RPMI8226 (cell line): ENCODE measurements at regions not wholly inside any gene's neighbourhood (a gene's known extent, or its start where the extent isn't known, plus 50 kb on each side); places are given as distances from the start of the nearest gene placed in this dataset.
"Not testable (repeated sequence)": the region's sequence is repeated elsewhere in the genome, so short reads cannot be mapped to it uniquely, and the experiment has no call there.

Source experiments
- DNase-seq: peaks from one replicate; pipeline ENCODE4 v3.0.0-alpha.2; 2015

DNA sequence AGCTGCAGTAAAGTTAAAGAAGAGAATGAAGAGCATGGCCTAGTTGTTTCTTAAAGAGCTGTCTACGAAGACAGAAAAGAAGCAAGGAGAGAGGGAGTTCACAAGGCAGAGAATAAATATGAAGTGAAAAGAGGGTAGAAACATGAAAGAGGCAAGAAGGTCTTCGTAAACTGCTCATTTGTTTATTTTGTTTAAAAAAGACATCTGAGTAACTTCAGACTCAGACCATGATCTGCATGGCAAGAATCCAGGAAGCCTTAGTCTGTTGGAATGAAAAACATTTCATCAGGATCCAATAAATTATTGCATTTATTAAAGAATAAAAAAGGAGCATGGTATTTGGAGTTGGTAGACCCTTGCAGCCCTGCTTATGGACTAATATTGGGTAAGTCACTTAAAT is 151.1 kb downstream of the SEM1 start:
- no peak for DNase-seq

GRCh38 chr7:96558093-96558492 is 151.6 kb downstream of the SEM1 start:
- no peak for DNase-seq

GRCh38 chr7:96557598-96557997 is 152.0 kb downstream of the SEM1 start:
- DNase-seq = not testable (repeated sequence)

DNA sequence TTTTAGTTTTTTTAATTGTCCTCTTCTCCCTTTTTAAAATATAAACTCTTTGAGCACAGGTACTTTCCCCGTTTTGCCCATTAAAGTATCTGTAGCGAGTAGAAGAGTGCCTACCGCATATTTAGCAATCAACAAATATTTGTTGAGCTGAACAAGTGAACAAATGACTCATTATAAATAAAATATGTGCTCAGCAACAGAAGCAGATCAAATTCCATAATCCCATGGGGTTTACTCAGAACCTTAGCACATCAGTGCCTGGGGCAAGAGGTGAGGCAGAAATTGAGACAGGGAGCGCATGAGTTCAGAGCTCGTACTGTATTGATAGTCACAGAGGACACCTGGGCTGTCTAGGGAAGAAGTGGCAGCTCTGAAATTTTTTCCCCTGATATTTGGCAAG is 161.0 kb downstream of the SEM1 start:
- DNase-seq = no peak

DNA sequence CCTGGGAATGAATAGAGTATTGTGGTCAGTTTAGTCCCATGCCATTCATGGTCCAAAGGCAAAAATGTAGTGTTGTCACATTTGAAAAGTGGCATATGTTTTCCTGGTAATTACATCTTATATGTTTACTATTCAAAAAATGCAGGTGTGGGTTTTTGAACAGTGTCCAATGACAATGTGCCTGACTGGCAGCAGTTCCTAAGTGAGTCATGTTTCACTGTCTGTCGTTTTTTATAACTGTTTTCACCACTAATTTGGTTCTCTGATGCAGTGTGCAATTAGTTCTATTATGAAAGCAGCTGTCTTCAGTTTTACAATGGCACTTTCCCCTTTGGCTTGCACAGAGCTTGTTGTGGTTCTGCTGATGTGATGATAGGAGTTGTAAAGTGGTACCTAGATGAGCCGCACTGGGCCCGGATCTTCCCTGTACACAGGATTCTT is 162.3 kb downstream of the SEM1 start:
- no peak for DNase-seq

- no peak for DNase-seq
These were observed 163.2 kb downstream of the SEM1 start for GRCh38 chr7:96546426-96546825.

- DNase-seq = no peak
These were observed 170.2 kb downstream of the SEM1 start for GRCh38 chr7:96539471-96539870.

DNA sequence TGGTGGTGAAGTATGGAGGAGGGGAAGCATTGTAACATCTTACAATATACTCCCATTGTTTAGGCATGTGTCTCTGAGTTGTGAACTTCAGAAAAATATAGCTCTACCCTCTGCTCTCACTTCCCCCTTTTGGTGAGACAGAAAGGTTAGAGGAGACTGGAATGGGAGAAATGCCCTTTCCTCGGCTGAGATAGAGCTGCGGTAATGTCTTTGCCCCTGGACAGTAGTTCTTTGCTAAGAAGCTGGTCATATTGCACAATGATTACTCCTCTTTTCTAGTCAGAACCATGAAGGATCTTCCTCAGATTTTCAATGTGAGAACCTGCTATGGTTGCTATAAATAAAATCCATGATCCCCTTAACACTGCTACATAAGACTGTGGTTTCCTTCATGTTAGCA is 171.0 kb downstream of the SEM1 start:
- no peak for DNase-seq

DNA sequence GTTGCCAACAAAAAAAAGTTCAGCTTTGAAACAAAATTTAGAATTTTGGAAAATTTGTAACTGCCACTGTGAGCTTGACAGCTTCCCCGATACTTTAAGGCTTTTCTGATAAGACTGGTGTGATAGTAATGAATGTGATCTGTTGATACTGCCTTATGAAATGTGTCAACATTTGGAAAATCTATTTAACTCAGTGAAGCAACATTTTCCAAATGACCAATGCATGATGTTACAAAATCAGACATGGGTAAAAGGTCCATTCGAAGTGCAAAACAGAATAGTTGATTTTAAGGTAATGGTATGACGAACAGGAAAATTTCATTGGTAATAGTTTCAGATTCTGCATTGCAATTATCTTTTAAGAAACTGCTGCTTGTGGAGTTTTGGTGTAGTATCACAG is 175.4 kb downstream of the SEM1 start:
- no peak for DNase-seq

DNA sequence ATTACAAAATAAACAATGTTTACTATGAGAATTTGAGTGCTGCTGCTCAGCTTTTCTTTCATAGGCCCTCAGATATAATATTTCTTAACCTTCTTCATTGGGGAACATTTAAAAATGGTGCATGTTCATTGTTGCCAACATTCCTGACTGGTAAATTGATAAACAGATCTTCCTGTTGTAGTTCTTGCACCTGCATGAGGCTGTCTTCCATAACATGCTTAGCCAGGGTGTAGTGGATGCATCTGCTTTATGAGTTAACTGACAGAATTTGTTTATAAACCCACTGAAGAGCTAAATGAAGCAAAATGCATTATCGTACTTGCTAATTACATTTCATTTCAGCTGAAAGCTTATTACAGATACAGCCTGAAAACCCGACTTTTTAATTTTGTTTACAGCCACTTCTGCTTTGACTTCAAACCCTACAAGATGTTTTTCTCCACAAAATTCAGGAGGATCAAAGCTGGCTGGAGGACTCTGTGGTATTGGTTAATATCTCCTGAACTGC is 177.2 kb downstream of the SEM1 start:
- no peak for DNase-seq

DNA sequence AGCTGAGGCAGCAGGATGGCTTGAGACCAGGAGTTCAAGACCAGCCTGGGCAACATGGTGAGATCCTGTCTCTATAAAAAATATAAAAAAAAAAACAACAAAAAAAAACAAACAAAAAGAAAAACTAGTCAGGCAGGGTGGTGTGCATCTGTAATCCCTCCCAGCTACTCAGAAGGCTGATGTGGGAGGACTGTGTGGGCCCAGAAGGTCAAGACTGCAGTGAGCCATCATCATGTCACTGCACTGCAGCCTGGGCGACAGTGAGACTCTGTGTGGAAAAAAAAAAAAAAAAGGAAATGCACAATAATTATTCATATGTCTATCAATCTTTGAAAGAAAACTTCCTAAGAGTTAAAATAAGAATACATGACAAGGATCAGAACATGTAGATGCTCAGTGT is 178.3 kb downstream of the SEM1 start:
- DNase-seq = no peak

DNA sequence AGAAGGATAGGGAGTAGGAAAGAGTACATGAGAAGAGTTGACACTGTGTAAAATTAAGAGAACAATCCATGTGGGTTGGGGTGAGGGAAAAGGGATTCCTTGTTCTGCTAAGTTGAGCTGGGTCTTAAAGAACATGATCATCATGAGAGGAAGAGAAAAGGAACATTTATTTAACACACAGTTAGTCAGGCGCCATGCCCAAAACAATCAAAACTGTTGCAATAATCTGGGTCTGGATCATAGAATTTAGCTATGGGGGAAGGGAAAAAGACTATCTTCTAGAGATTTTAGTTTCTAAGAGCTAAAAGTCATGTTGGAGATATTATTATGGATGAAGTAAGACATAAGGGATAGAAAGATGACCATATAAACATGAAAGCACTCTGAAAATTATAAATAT is 178.9 kb downstream of the SEM1 start:
- no peak for DNase-seq

DNA sequence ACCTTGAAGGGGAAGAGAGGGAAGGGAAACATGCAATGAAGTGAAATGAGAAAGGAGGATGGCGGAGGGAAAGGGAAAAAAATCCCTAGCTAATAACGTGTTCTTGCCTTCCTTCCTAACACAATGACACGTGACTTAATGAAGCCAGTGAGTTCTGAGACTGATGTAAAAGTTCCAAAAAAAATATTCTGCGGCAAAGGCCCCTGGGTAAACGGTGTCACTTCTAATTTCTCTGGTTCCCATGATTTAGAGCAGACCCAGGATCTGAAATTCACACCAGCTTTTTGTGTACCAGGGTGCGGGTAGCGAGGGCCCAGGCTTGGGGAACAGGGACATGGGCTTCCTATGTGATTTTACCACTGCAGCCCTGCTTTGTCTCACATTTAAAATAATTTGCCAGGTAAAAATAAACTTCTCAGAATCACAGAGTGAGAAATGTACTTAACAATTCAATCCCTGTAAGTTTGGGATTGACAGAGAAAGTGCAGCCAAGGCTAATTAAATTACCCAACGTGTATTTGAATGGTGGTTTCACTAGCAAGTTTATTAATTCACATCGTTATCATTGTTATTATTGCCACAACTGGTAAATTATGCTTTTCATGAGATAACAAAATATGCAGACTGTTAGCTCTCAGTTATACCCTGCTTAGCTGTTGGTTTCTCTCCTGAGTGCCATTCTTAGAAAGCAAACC is 182.4 kb downstream of the SEM1 start:
- DNase-seq = no peak

GRCh38 chr7:96526496-96526895 is 183.2 kb downstream of the SEM1 start:
- no peak for DNase-seq

DNA sequence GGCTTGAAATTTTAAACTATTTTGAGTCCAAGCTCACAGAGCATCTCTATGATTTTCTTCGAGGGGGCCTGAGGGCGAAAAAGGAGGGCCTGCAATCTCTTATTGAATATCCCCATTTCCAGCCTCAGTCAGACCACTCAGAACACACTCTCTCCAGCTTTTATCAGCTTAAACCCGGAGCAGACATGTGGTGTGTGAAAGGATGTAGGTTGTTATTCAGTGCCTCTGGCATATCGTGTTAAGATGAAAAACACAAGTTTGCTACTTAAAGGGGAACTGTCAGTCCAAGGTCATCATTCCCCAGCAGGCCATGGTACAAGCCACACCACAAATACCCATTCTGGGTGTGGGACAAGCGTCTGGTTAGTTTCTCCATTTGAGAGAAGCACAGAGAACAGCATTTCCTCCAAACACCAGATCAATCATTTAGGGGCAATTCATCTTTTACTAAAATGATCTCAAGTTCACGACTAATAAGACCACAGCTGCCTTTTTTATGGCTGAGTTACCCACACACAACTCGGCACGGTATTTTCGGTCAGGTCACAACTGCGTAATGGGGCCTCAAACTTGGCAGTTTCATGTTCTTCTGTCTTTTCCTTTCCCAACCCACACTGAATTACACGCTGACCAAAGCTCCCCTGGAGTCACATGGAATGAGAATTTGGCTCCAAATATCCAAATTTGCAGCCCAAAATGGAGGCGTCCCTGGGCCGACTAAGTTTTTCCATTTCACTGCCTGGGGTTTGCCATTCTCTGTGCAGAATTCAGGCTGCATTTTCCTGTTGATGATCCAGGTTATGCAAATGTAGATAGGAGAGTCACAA is 188.4 kb downstream of the SEM1 start:
- DNase-seq = no peak

GRCh38 chr7:96508371-96508770 is 186.5 kb upstream of the SLC25A13 start:
- no peak for DNase-seq

- no peak for DNase-seq
These were observed 181.7 kb upstream of the SLC25A13 start for GRCh38 chr7:96503597-96503996.

DNA sequence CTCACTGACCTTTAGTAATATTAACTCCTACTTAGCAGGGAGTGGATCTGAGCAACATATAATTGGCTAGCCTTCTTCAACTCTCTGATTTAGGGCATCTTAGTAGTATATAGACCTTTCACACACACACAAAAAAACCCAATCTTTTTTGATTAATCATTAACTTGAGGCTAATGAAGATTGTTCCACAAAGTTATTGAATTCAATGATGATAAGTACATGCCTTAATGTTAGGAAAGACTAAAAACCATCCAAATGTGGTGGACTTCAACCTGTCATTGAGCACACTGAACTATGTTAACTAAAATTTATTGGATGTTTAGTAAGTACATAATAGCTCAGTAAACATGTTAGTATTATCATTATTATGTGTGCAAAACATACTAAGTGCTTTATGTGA is 179.4 kb upstream of the SLC25A13 start:
- DNase-seq = no peak

- DNase-seq = no peak
These were observed 177.6 kb upstream of the SLC25A13 start for GRCh38 chr7:96499532-96499931.

DNA sequence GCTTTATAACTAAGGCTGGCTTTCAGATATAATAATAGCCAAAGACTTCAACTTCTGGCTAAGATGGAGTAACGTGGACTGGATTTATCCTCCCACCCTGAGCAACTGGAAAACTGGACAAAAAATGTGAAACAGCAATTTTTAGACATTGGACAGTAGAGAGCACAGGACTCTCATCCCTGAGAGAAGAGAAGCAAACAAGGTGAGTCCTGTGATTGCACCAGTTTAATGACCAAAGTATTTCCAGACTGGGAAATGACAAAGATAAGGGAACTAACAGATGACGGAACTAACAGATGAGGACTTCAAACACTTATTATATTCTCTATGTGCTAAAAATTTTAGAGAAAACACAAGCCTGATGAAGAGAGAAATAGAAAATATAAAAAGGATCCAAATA is 175.7 kb upstream of the SLC25A13 start:
- DNase-seq = no peak

DNA sequence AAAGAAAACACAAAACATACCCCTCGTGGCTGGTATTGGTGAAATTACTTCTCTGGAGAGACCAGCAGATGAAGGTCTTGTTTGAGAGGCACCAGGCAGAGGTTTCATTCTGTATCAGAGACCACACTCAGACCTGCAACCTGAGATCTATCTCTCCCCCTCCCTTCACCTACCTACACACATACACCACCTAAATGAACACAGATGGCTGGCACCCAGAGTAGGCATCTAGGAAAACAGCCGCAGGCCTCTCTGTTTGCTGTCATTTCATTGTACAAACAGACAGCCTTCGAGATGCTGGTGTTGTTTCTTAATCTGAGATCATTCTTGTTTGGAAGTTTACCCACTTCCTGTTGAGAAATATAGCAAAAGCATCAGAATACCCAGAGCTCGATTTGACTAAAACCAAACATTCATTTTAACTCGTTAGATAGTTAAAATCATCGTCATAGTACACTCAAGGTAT is 173.9 kb upstream of the SLC25A13 start:
- DNase-seq = no peak

DNA sequence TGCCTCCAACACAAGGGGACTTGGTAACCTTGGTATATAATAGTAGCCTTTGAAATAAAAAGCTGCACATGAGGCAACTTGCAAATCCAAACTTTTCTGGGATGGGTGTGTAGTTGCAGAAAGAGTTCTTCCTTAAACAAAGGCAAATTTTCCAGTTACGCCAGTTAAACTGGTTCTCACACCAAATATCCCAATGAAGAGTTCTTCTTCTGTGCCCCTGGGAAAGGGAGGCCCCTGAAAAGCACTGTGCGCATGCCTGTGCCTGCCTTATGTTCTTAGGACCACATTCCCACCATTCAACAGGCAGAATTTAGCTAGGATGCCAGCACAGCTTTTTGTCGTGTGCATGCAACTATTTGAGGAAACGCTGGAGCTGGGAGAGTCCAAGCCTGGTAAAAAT is 164.8 kb upstream of the SLC25A13 start:
- DNase-seq = no peak

DNA sequence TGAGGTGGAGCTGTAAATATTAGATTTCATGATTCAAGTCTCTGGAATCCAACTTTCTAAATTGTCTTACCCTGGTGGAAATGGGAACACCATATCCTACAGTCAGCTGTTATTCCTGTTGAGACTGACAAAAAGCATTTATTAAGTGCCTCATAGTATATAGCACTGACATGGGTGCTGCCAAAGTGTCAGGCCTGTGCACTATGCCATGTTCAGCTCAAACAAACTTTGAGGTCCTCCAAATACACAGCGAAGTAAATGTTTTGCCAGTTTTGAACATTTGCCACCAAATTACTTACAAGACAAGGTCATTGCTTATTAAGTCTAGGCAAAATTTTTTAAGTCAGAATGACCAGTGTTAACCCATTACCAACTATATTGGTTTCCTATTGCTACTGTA is 162.9 kb upstream of the SLC25A13 start:
- DNase-seq = no peak

- no peak for DNase-seq
These were observed 162.2 kb upstream of the SLC25A13 start for GRCh38 chr7:96484091-96484490.
